Astrocyte (in vitro differentiated cells and primary cell): ENCODE measurements at regions not wholly inside any gene's neighbourhood (a gene's known extent, or its start where the extent isn't known, plus 50 kb on each side); places are given as distances from the start of the nearest gene placed in this dataset.

Experiments
- EZH2 ChIP-seq: IDR thresholded peaks from 2 replicates; pipeline ENCODE4 v1.6.1; 2012; ENCODE audit warnings: mild to moderate bottlenecking, low read length, inconsistent platforms; ENCODE audit not compliant: insufficient read depth
- TF ChIP-seq, protein P1 (sequence below): IDR thresholded peaks from 2 replicates; pipeline ENCODE4 v1.5.1; 2011; ENCODE audit warnings: low read depth, mild to moderate bottlenecking, inconsistent platforms, low read length, moderate library complexity; ENCODE audit not compliant: insufficient read depth

DNA sequence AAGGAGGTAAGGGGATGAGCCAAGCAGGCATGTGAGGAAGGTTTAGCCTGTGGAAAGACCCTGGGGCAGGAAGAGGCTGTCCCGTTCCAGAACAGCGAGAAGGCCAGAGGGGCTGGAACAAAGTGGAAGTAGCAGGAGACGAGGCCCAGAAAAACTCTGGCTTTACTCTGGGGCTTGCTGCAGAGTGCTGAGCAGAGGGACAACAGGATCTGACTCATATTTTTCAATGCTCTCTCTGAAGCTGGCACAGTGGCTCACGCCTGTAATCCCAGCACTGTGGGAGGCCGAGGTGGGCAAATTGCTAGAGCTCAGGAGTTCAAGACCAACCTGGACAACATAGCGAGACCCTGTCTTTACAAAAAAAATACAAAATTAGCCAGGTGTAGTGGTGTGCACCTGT, 52.4 kb upstream of the PAX7 start:
- TF ChIP-seq, protein P1, sequence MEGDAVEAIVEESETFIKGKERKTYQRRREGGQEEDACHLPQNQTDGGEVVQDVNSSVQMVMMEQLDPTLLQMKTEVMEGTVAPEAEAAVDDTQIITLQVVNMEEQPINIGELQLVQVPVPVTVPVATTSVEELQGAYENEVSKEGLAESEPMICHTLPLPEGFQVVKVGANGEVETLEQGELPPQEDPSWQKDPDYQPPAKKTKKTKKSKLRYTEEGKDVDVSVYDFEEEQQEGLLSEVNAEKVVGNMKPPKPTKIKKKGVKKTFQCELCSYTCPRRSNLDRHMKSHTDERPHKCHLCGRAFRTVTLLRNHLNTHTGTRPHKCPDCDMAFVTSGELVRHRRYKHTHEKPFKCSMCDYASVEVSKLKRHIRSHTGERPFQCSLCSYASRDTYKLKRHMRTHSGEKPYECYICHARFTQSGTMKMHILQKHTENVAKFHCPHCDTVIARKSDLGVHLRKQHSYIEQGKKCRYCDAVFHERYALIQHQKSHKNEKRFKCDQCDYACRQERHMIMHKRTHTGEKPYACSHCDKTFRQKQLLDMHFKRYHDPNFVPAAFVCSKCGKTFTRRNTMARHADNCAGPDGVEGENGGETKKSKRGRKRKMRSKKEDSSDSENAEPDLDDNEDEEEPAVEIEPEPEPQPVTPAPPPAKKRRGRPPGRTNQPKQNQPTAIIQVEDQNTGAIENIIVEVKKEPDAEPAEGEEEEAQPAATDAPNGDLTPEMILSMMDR, result no peak
- TF ChIP-seq EZH2, result no peak
